Osteoblast (primary cell): ENCODE measurements at regions not wholly inside any gene's neighbourhood (a gene's known extent, or its start where the extent isn't known, plus 50 kb on each side); places are given as distances from the start of the nearest gene placed in this dataset.

Experiments
- DNase-seq: peaks from one replicate; pipeline ENCODE4 v3.0.0; 2011; ENCODE audit warnings: low spot score, mixed read lengths; ENCODE audit not compliant: insufficient read length; ENCODE audit errors: missing footprints
- H2AFZ ChIP-seq: 2 replicates; pipeline ENCODE4 v1.6.0; 2011; ENCODE audit warnings: mild to moderate bottlenecking, low read length
- H3K27ac ChIP-seq: 2 replicates; pipeline ENCODE4 v1.5.1; 2011; ENCODE audit warnings: mild to moderate bottlenecking, low read depth, low read length, moderate library complexity
- H3K27me3 ChIP-seq: 2 replicates; pipeline ENCODE4 v1.6.0; 2012; ENCODE audit warnings: mild to moderate bottlenecking, control low read depth, inconsistent platforms, low read length, moderate library complexity; ENCODE audit not compliant: insufficient read depth
- H3K36me3 ChIP-seq: 2 replicates; pipeline ENCODE4 v1.5.1; 2011; ENCODE audit warnings: mild to moderate bottlenecking, low read length, control low read depth, moderate library complexity; ENCODE audit not compliant: insufficient read depth
- H3K4me1 ChIP-seq: 2 replicates; pipeline ENCODE4 v1.5.1; 2011; ENCODE audit warnings: mild to moderate bottlenecking, low read length, control low read depth, moderate library complexity; ENCODE audit not compliant: insufficient read depth
- H3K4me2 ChIP-seq: 2 replicates; pipeline ENCODE4 v1.6.0; 2011; ENCODE audit warnings: mild to moderate bottlenecking, low read length; ENCODE audit not compliant: insufficient read depth
- H3K4me3 ChIP-seq: fragments of 200-600 bp; sonication (generic); 3 replicates; pipeline ENCODE4 v1.5.1; 2012; ENCODE audit warnings: mild to moderate bottlenecking, low read length, inconsistent platforms; ENCODE audit not compliant: insufficient read depth
- H3K79me2 ChIP-seq: 2 replicates; pipeline ENCODE4 v1.6.0; 2012; ENCODE audit warnings: mild to moderate bottlenecking, low read length, control low read depth, inconsistent platforms; ENCODE audit not compliant: insufficient read depth
- H3K9me3 ChIP-seq: 2 replicates; pipeline ENCODE4 v1.5.1; 2011; ENCODE audit warnings: low read depth, low read length, control low read depth
- H4K20me1 ChIP-seq: 2 replicates; pipeline ENCODE4 v1.6.0; 2012; ENCODE audit warnings: mild to moderate bottlenecking, low read length, control low read depth; ENCODE audit not compliant: insufficient read depth
- CTCF ChIP-seq: IDR thresholded peaks from 2 replicates; pipeline ENCODE4 v1.5.1; 2011; ENCODE audit warnings: mild to moderate bottlenecking, low read depth, low read length, moderate library complexity; ENCODE audit errors: extremely low read depth

GRCh38 chr11:127496165-127496564 is 495.6 kb upstream of the KIRREL3 start:
- H3K79me2 ChIP-seq: no peaks in the 10 kb centered on the region
- no peaks in the 10 kb centered on the region for H3K9me3 ChIP-seq
- no peak overlapping the region for H2AFZ ChIP-seq
- no peak for TF ChIP-seq CTCF
- no peak overlapping the region for H3K4me3 ChIP-seq
- H3K36me3 ChIP-seq: no peaks in the 10 kb centered on the region
- DNase-seq: no peak
- H4K20me1 ChIP-seq: no peaks in the 10 kb centered on the region
- H3K4me1 ChIP-seq: no peaks in the 10 kb centered on the region
- H3K4me2 ChIP-seq: no peak overlapping the region
- no peaks in the 10 kb centered on the region for H3K27me3 ChIP-seq
- no peak overlapping the region for H3K27ac ChIP-seq

GRCh38 chr11:127493330-127494022 is 492.9 kb upstream of the KIRREL3 start:
- Histone ChIP-seq H3K27ac (no peak overlapping the region), H3K4me3 (no peak overlapping the region), H3K4me1 (no peaks in the 10 kb centered on the region), H3K36me3 (no peaks in the 10 kb centered on the region), H3K79me2 (no peaks in the 10 kb centered on the region), H4K20me1 (no peaks in the 10 kb centered on the region), H3K9me3 (no peaks in the 10 kb centered on the region), H3K4me2 (no peak overlapping the region), H2AFZ (no peak overlapping the region), H3K27me3 (no peaks in the 10 kb centered on the region)
- DNase-seq: no peak
- TF ChIP-seq CTCF: peak; percentile 33

- Histone ChIP-seq H3K4me1 (no peaks in the 10 kb centered on the region), H3K27me3 (no peaks in the 10 kb centered on the region), H2AFZ (no peak overlapping the region), H3K9me3 (no peaks in the 10 kb centered on the region), H3K79me2 (no peaks in the 10 kb centered on the region), H3K4me2 (no peak overlapping the region), H3K36me3 (no peaks in the 10 kb centered on the region), H4K20me1 (no peaks in the 10 kb centered on the region), H3K4me3 (no peak overlapping the region), H3K27ac (no peak overlapping the region)
- TF ChIP-seq CTCF: no peak
- no peak for DNase-seq
Observed at GRCh38 chr11:127492029-127492428, 491.5 kb upstream of the KIRREL3 start.

GRCh38 chr11:127491589-127491988 is 491.0 kb upstream of the KIRREL3 start:
- H3K79me2 ChIP-seq: no peaks in the 10 kb centered on the region
- H2AFZ ChIP-seq: no peak overlapping the region
- no peaks in the 10 kb centered on the region for H3K4me1 ChIP-seq
- no peaks in the 10 kb centered on the region for H4K20me1 ChIP-seq
- H3K27ac ChIP-seq: no peak overlapping the region
- no peaks in the 10 kb centered on the region for H3K27me3 ChIP-seq
- H3K4me2 ChIP-seq: no peak overlapping the region
- H3K36me3 ChIP-seq: no peaks in the 10 kb centered on the region
- H3K4me3 ChIP-seq: no peak overlapping the region
- DNase-seq: no peak
- no peak for TF ChIP-seq CTCF
- H3K9me3 ChIP-seq: no peaks in the 10 kb centered on the region
